Muscle layer of duodenum (tissue), 2 donors: ENCODE measurements at regions not wholly inside any gene's neighbourhood (a gene's known extent, or its start where the extent isn't known, plus 50 kb on each side); places are given as distances from the start of the nearest gene placed in this dataset.

Experiments
- H3K27ac ChIP-seq: one replicate; pipeline ENCODE4 v1.7.0; 2013; ENCODE audit warnings: mild to moderate bottlenecking, low read length
- H3K27me3 ChIP-seq: one replicate; pipeline ENCODE4 v1.7.0; 2013; ENCODE audit warnings: low read depth, mild to moderate bottlenecking, control low read depth, low read length
- H3K36me3 ChIP-seq, 2 donors: one replicate each; pipeline ENCODE4 v1.7.0; 2013; ENCODE audit warnings: low read length in 2 of 2, control low read depth in 1 of 2, mild to moderate bottlenecking in 1 of 2; ENCODE audit not compliant: insufficient read depth in 2 of 2, control insufficient read depth in 1 of 2
- H3K4me1 ChIP-seq, 2 donors: one replicate each; pipeline ENCODE4 v1.7.0; 2013; ENCODE audit warnings: low read length in 2 of 2, mild to moderate bottlenecking in 2 of 2, control low read depth in 1 of 2, moderate library complexity in 1 of 2; ENCODE audit not compliant: insufficient read depth in 2 of 2, control insufficient read depth in 1 of 2
- H3K4me3 ChIP-seq, 2 donors: one replicate each; pipeline ENCODE4 v1.7.0; 2013; ENCODE audit warnings: low read length in 2 of 2, low read depth in 1 of 2, mild to moderate bottlenecking in 1 of 2
- H3K9me3 ChIP-seq, 2 donors: one replicate each; pipeline ENCODE4 v1.7.0; 2013; ENCODE audit warnings: low read length in 2 of 2, control low read depth in 1 of 2, mild to moderate bottlenecking in 1 of 2; ENCODE audit not compliant: control insufficient read depth in 1 of 2
- donor health status: healthy.

GRCh38 chr10:61078542-61079275 is 134.7 kb upstream of the RHOBTB1 start:
- no peak overlapping the region for H3K4me3 ChIP-seq
- no peaks in the 10 kb centered on the region for H3K4me1 ChIP-seq
- H3K36me3 ChIP-seq: no peaks in the 10 kb centered on the region
- no peaks in the 10 kb centered on the region for H3K27me3 ChIP-seq
- H3K27ac ChIP-seq: no peak overlapping the region
- H3K9me3 ChIP-seq: no peaks in the 10 kb centered on the region

GRCh38 chr10:61076572-61077114 is 132.7 kb upstream of the RHOBTB1 start:
- Histone ChIP-seq H3K4me1 (no peaks in the 10 kb centered on the region), H3K9me3 (no peaks in the 10 kb centered on the region), H3K4me3 (no peak overlapping the region), H3K27me3 (no peaks in the 10 kb centered on the region), H3K36me3 (no peaks in the 10 kb centered on the region), H3K27ac (no peak overlapping the region)

- Histone ChIP-seq H3K36me3 (no peaks in the 10 kb centered on the region), H3K27ac (no peak overlapping the region), H3K4me3 (no peak overlapping the region), H3K9me3 (no peaks in the 10 kb centered on the region), H3K27me3 (no peaks in the 10 kb centered on the region), H3K4me1 (no peaks in the 10 kb centered on the region)
Observed at GRCh38 chr10:61073391-61073790, 129.4 kb upstream of the RHOBTB1 start.

- Histone ChIP-seq H3K9me3 (no peaks in the 10 kb centered on the region), H3K27me3 (no peaks in the 10 kb centered on the region), H3K27ac (no peak overlapping the region), H3K4me1 (no peaks in the 10 kb centered on the region), H3K36me3 (no peaks in the 10 kb centered on the region), H3K4me3 (no peak overlapping the region)
Observed at GRCh38 chr10:61071580-61071979, 127.6 kb upstream of the RHOBTB1 start.

GRCh38 chr10:61068471-61068870 is 124.5 kb upstream of the RHOBTB1 start:
- Histone ChIP-seq H3K27ac (no peak overlapping the region), H3K4me1 (no peaks in the 10 kb centered on the region), H3K27me3 (no peaks in the 10 kb centered on the region)

GRCh38 chr10:61067671-61068336 is 123.8 kb upstream of the RHOBTB1 start:
- Histone ChIP-seq H3K36me3 (no peaks in the 10 kb centered on the region), H3K27ac (no peak overlapping the region), H3K27me3 (no peaks in the 10 kb centered on the region), H3K4me1 (no peaks in the 10 kb centered on the region), H3K9me3 (no peaks in the 10 kb centered on the region), H3K4me3 (no peak overlapping the region)

More at GRCh38 chr10:61068471-61068870, 124.5 kb upstream of the RHOBTB1 start:
- no peak overlapping the region for H3K4me3 ChIP-seq
- no peaks in the 10 kb centered on the region for H3K36me3 ChIP-seq
- H3K9me3 ChIP-seq: no peaks in the 10 kb centered on the region

GRCh38 chr10:61066661-61067344 is 122.8 kb upstream of the RHOBTB1 start:
- Histone ChIP-seq H3K9me3 (no peaks in the 10 kb centered on the region), H3K4me1 (no peaks in the 10 kb centered on the region), H3K36me3 (no peaks in the 10 kb centered on the region), H3K27me3 (no peaks in the 10 kb centered on the region), H3K27ac (no peak overlapping the region), H3K4me3 (no peak overlapping the region)

GRCh38 chr10:61065051-61065450 is 121.1 kb upstream of the RHOBTB1 start:
- Histone ChIP-seq H3K4me3 (no peak overlapping the region), H3K9me3 (no peaks in the 10 kb centered on the region), H3K36me3 (no peaks in the 10 kb centered on the region), H3K27ac (no peak overlapping the region), H3K27me3 (no peaks in the 10 kb centered on the region), H3K4me1 (no peaks in the 10 kb centered on the region)

- Histone ChIP-seq H3K27me3 (no peaks in the 10 kb centered on the region), H3K27ac (no peak overlapping the region), H3K36me3 (no peaks in the 10 kb centered on the region), H3K4me1 (no peaks in the 10 kb centered on the region), H3K4me3 (no peak overlapping the region), H3K9me3 (no peaks in the 10 kb centered on the region)
Observed at GRCh38 chr10:61064356-61064755, 120.4 kb upstream of the RHOBTB1 start.

- H3K9me3 ChIP-seq: no peaks in the 10 kb centered on the region
- H3K4me1 ChIP-seq: no peaks in the 10 kb centered on the region
- H3K36me3 ChIP-seq: no peaks in the 10 kb centered on the region
- no peaks in the 10 kb centered on the region for H3K27me3 ChIP-seq
- H3K4me3 ChIP-seq: no peak overlapping the region
- no peak overlapping the region for H3K27ac ChIP-seq
Observed at GRCh38 chr10:61063901-61064300, 119.9 kb upstream of the RHOBTB1 start.

GRCh38 chr10:61063034-61063433 is 119.0 kb upstream of the RHOBTB1 start:
- H3K4me1 ChIP-seq: no peaks in the 10 kb centered on the region
- no peaks in the 10 kb centered on the region for H3K27me3 ChIP-seq
- H3K27ac ChIP-seq: no peak overlapping the region
- no peak overlapping the region for H3K4me3 ChIP-seq
- H3K9me3 ChIP-seq: no peaks in the 10 kb centered on the region
- H3K36me3 ChIP-seq: no peaks in the 10 kb centered on the region
